ENCODE measurements at regions not wholly inside any gene's neighbourhood (a gene's known extent, or its start where the extent isn't known, plus 50 kb on each side); places are given as distances from the start of the nearest gene placed in this dataset.

GRCh38 chr6:133671376-133671775 is 217.5 kb upstream of the TCF21 start (continued):
- TF ChIP-seq ZBTB33 (IDR thresholded peaks at IDR 0.05) (no peak), YY1 (IDR thresholded peaks at IDR 0.05) (no peak)

GRCh38 chr6:133673056-133673455 is 215.9 kb upstream of the TCF21 start:
- Histone ChIP-seq H3K27ac (ENCODE audit: low read depth in 1 of 2, low read length in 2 of 2) (no peak overlapping the region), H3K27me3 (ENCODE audit: control insufficient read depth in 4 of 4, insufficient read depth in 4 of 4, low read length in 3 of 4) (no peaks in the 10 kb centered on the region), H3K4me1 (ENCODE audit: control insufficient read depth in 4 of 4, insufficient read depth in 4 of 4, low read length in 3 of 4) (no peaks in the 10 kb centered on the region), H3K4me3 (ENCODE audit: low read depth in 1 of 3, low read length in 3 of 3) (no peak overlapping the region), H3K9me3 (ENCODE audit: control insufficient read depth in 4 of 4, low read length in 3 of 4) (no peaks in the 10 kb centered on the region), H3K36me3 (ENCODE audit: control insufficient read depth in 4 of 4, insufficient read depth in 3 of 4, low read depth in 1 of 4, low read length in 3 of 4) (no peaks in the 10 kb centered on the region), H3K9ac (ENCODE audit: low read depth in 1 of 2, low read length in 2 of 2) (no peak overlapping the region)
- TF ChIP-seq ATF3 (IDR thresholded peaks at IDR 0.05) (no peak), REST (IDR thresholded peaks at IDR 0.05) (no peak), NR2F2 (IDR thresholded peaks at IDR 0.05) (no peak), MAX (IDR thresholded peaks at IDR 0.05) (no peak), CTCF (IDR thresholded peaks at IDR 0.05; ENCODE audit: low read depth, low read length, missing input control) (no peak), YY1 (IDR thresholded peaks at IDR 0.05) (no peak), ZBTB33 (IDR thresholded peaks at IDR 0.05) (no peak), JUND (IDR thresholded peaks at IDR 0.05) (no peak)
- no peak for DNase-seq (ENCODE audit: low spot score)
- 77% methylated on average over 3 of the region's 3 CpGs for whole genome bisulfite sequencing

- WGBS = 42% methylated on average over 1 of the region's 1 CpG
- DNase-seq (ENCODE audit: low spot score) = no peak
- no peaks in the 10 kb centered on the region for H3K4me1 ChIP-seq (ENCODE audit: control insufficient read depth in 4 of 4, insufficient read depth in 4 of 4, low read length in 3 of 4)
- TF ChIP-seq REST (IDR thresholded peaks at IDR 0.05) = no peak
- no peak for TF ChIP-seq JUND (IDR thresholded peaks at IDR 0.05)
- no peak for TF ChIP-seq HNF4G (IDR thresholded peaks at IDR 0.05)
- TF ChIP-seq GABPA (IDR thresholded peaks at IDR 0.05 in 1 of 2, conservative IDR thresholded peaks at IDR 0.05 in 1 of 2) = no peak
- no peak for TF ChIP-seq EGR1 (IDR thresholded peaks at IDR 0.05; ENCODE audit: low read depth in 2 of 2)
- TF ChIP-seq RXRA (IDR thresholded peaks at IDR 0.05) = no peak
- TF ChIP-seq MAX (IDR thresholded peaks at IDR 0.05) = no peak
- TF ChIP-seq TAF1 (conservative IDR thresholded peaks at IDR 0.05) = no peak
- no peak for TF ChIP-seq NR2F2 (IDR thresholded peaks at IDR 0.05)
- no peak for TF ChIP-seq FOXA2 (IDR thresholded peaks at IDR 0.05)
Measured at GRCh38 chr6:133674661-133675060, 214.3 kb upstream of the TCF21 start.

More at GRCh38 chr6:133674661-133675060, 214.3 kb upstream of the TCF21 start:
- no peaks in the 10 kb centered on the region for H3K27me3 ChIP-seq (ENCODE audit: control insufficient read depth in 4 of 4, insufficient read depth in 4 of 4, low read length in 3 of 4)
- H3K4me3 ChIP-seq (ENCODE audit: low read depth in 1 of 3, low read length in 3 of 3) = no peak overlapping the region
- H3K36me3 ChIP-seq (ENCODE audit: control insufficient read depth in 4 of 4, insufficient read depth in 3 of 4, low read depth in 1 of 4, low read length in 3 of 4) = no peaks in the 10 kb centered on the region
- H3K9ac ChIP-seq (ENCODE audit: low read depth in 1 of 2, low read length in 2 of 2) = no peak overlapping the region
- no peak overlapping the region for H3K27ac ChIP-seq (ENCODE audit: low read depth in 1 of 2, low read length in 2 of 2)
- H3K9me3 ChIP-seq (ENCODE audit: control insufficient read depth in 4 of 4, low read length in 3 of 4) = no peaks in the 10 kb centered on the region
